H9 (cell line): ENCODE measurements at regions not wholly inside any gene's neighbourhood (a gene's known extent, or its start where the extent isn't known, plus 50 kb on each side); places are given as distances from the start of the nearest gene placed in this dataset.

Experiments
- DNase-seq: peaks from one replicate; pipeline ENCODE4 v3.0.0-alpha.2; 2017
- H2AFZ ChIP-seq: one replicate; pipeline ENCODE4 v1.6.1; 2013; ENCODE audit warnings: mild to moderate bottlenecking, low read length, control low read depth, moderate library complexity
- H2AK5ac ChIP-seq: 2 replicates; pipeline ENCODE4 v1.6.1; 2013; ENCODE audit warnings: low read length, control low read depth, mixed read lengths; ENCODE audit not compliant: insufficient read length
- H2BK120ac ChIP-seq: one replicate; pipeline ENCODE4 v1.6.1; 2013; ENCODE audit warnings: low read depth, mild to moderate bottlenecking, low read length, control low read depth, inconsistent platforms; ENCODE audit not compliant: poor library complexity, severe bottlenecking
- H2BK12ac ChIP-seq: 2 replicates; pipeline ENCODE4 v1.6.1; 2013; ENCODE audit warnings: low read length, control low read depth, mixed read lengths, low read depth; ENCODE audit not compliant: insufficient read length
- H2BK15ac ChIP-seq: 2 replicates; pipeline ENCODE4 v1.6.1; 2013; ENCODE audit warnings: low read depth, low read length, control low read depth
- H2BK20ac ChIP-seq: one replicate; pipeline ENCODE4 v1.6.1; 2013; ENCODE audit warnings: low read depth, mild to moderate bottlenecking, low read length, control low read depth, inconsistent platforms; ENCODE audit not compliant: poor library complexity, severe bottlenecking
- H2BK5ac ChIP-seq: 2 replicates; pipeline ENCODE4 v1.6.1; 2013; ENCODE audit warnings: low read length, control low read depth, mixed read lengths; ENCODE audit not compliant: insufficient read length
- H3K14ac ChIP-seq: 2 replicates; pipeline ENCODE4 v1.6.1; 2013; ENCODE audit warnings: low read length, control low read depth; ENCODE audit not compliant: insufficient read depth
- H3K18ac ChIP-seq: 2 replicates; pipeline ENCODE4 v1.6.1; 2013; ENCODE audit warnings: low read depth, mild to moderate bottlenecking, mixed read lengths, low read length, control low read depth; ENCODE audit not compliant: insufficient read length
- H3K23ac ChIP-seq: 2 replicates; pipeline ENCODE4 v1.6.1; 2013; ENCODE audit warnings: low read length, control low read depth, mixed read lengths, low read depth; ENCODE audit not compliant: insufficient read length
- H3K23me2 ChIP-seq: 2 replicates; pipeline ENCODE4 v1.6.1; 2013; ENCODE audit warnings: low read depth, mild to moderate bottlenecking, mixed read lengths, low read length, control low read depth; ENCODE audit not compliant: insufficient read length, poor library complexity, severe bottlenecking
- H3K27ac ChIP-seq: 2 replicates; pipeline ENCODE4 v1.5.1; 2013; ENCODE audit warnings: low read length, control low read depth, mixed read lengths, low read depth; ENCODE audit not compliant: insufficient read length
- H3K27me3 ChIP-seq: 2 replicates; pipeline ENCODE4 v1.6.1; 2013; ENCODE audit warnings: low read length, control low read depth, inconsistent platforms; ENCODE audit not compliant: insufficient read depth
- H3K4ac ChIP-seq: 2 replicates; pipeline ENCODE4 v1.6.1; 2013; ENCODE audit warnings: low read depth, mild to moderate bottlenecking, control low read depth, inconsistent platforms, low read length, moderate library complexity
- H3K4me1 ChIP-seq: 2 replicates; pipeline ENCODE4 v1.6.1; 2013; ENCODE audit warnings: low read length, control low read depth, inconsistent platforms; ENCODE audit not compliant: insufficient read depth
- H3K4me2 ChIP-seq: 2 replicates; pipeline ENCODE4 v1.6.1; 2013; ENCODE audit warnings: low read length, control low read depth, mixed read lengths; ENCODE audit not compliant: insufficient read length, insufficient read depth
- H3K56ac ChIP-seq: 2 replicates; pipeline ENCODE4 v1.6.1; 2013; ENCODE audit warnings: low read depth, mild to moderate bottlenecking, mixed read lengths, low read length, control low read depth; ENCODE audit not compliant: insufficient read length
- H3K79me1 ChIP-seq: 2 replicates; pipeline ENCODE4 v1.6.1; 2013; ENCODE audit warnings: low read depth, mild to moderate bottlenecking, moderate library complexity, low read length, control low read depth, inconsistent platforms; ENCODE audit not compliant: insufficient read depth, poor library complexity, severe bottlenecking
- H3K79me2 ChIP-seq: 2 replicates; pipeline ENCODE4 v1.6.1; 2013; ENCODE audit warnings: low read length, control low read depth, inconsistent platforms; ENCODE audit not compliant: insufficient read depth
- H3K9ac ChIP-seq: 2 replicates; pipeline ENCODE4 v1.6.1; 2013; ENCODE audit warnings: low read length, control low read depth, mixed read lengths; ENCODE audit not compliant: insufficient read length; ENCODE audit errors: extremely low read depth
- H3K9me3 ChIP-seq: one replicate; pipeline ENCODE4 v1.6.1; 2013; ENCODE audit warnings: low read depth, low read length, inconsistent platforms; ENCODE audit not compliant: control insufficient read depth
- H3T11ph ChIP-seq: one replicate; pipeline ENCODE4 v1.6.1; 2013; ENCODE audit warnings: mild to moderate bottlenecking, low read length, control low read depth, inconsistent platforms
- H4K20me1 ChIP-seq: one replicate; pipeline ENCODE4 v1.6.1; 2013; ENCODE audit not compliant: control insufficient read depth, insufficient read length, insufficient read depth
- H4K5ac ChIP-seq: 2 replicates; pipeline ENCODE4 v1.6.1; 2013; ENCODE audit warnings: low read depth, mild to moderate bottlenecking, mixed read lengths, low read length, control low read depth; ENCODE audit not compliant: insufficient read length
- H4K8ac ChIP-seq: replicated peaks from 2 replicates; pipeline ENCODE4 v1.6.1; 2013; ENCODE audit warnings: low read length, control low read depth, mixed read lengths, low read depth; ENCODE audit not compliant: insufficient read length
- H4K91ac ChIP-seq: 2 replicates; pipeline ENCODE4 v1.6.1; 2013; ENCODE audit warnings: low read depth, mild to moderate bottlenecking, moderate library complexity, mixed read lengths, low read length, control low read depth; ENCODE audit not compliant: insufficient read length
- H3K27ac Mint-ChIP-seq, 3 experiments: 2 replicates in 2 of 3; 3 replicates in 1 of 3; pipeline ENCODE4 v1.8.0; 2020 to 2021; ENCODE audit warnings: mixed read lengths in 3 of 3, mild to moderate bottlenecking in 1 of 3, moderate library complexity in 1 of 3
- H3K27me3 Mint-ChIP-seq: 2 replicates; pipeline ENCODE4 v1.8.0; 2021; ENCODE audit warnings: low read depth, mild to moderate bottlenecking, moderate library complexity, mixed read lengths
- H3K36me3 Mint-ChIP-seq, 3 experiments: 2 replicates in 2 of 3; 3 replicates in 1 of 3; pipeline ENCODE4 v1.8.0; 2020 to 2021; ENCODE audit warnings: low read depth in 3 of 3, mixed read lengths in 3 of 3; ENCODE audit not compliant: insufficient read depth in 1 of 3
- H3K4me1 Mint-ChIP-seq, 2 experiments: 2 replicates each; pipeline ENCODE4 v1.8.0; 2020; ENCODE audit warnings: mixed read lengths in 2 of 2
- H3K4me3 Mint-ChIP-seq, 2 experiments: 2 replicates in 1 of 2; 3 replicates in 1 of 2; pipeline ENCODE4 v1.8.0; 2020 to 2021; ENCODE audit warnings: mild to moderate bottlenecking in 2 of 2, mixed read lengths in 2 of 2, moderate library complexity in 1 of 2
- H3K9me3 Mint-ChIP-seq, 2 experiments: 2 replicates in 1 of 2; 3 replicates in 1 of 2; pipeline ENCODE4 v1.8.0; 2020; ENCODE audit warnings: mild to moderate bottlenecking in 2 of 2, mixed read lengths in 2 of 2, moderate library complexity in 1 of 2
- WGBS: extraction: QIAGEN DNeasy Blood & Tissue Kit; methylation state at CpG from one replicate; pipeline ENCODE4 v1.1.7; 2013; ENCODE audit warnings: missing lambda C conversion rate, low lambda C conversion rate, mixed read lengths; ENCODE audit not compliant: insufficient read length; ENCODE audit errors: extremely low coverage; 5-methylcytosine and 5-hydroxymethylcytosine counted together
- TF ChIP-seq, protein P1 (sequence below): fragments of 200-600 bp; sonication (generic); conservative IDR thresholded peaks from 3 replicates; pipeline ENCODE4 v1.8.0; 2021; ENCODE audit warnings: antibody characterized with exemption, mild to moderate bottlenecking

DNA sequence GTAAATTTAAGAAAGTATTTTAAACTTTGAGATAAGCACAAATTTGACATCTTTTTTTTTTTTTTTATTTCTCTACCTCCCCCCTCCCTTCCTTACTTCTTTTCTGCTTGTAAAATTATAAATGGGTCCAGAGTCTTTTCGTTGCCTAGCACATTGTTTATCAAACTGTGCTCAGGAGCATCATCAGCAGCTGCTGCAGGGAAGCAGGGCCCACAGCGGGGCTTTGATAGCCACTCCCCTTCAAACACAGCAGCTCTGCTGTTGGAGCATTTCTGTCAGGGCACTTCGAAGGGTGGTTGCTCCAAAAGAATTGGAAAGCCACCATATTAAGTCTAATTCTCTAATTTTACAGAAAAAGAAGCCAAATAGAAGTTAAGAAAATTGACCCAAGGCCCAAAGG lies 588.3 kb downstream of the SPRY1 start:
- no peaks in the 10 kb centered on the region for H3K79me1 ChIP-seq
- no peak overlapping the region for H3K9ac ChIP-seq
- H3K27me3 Mint-ChIP-seq = no peaks in the 10 kb centered on the region
- no peak overlapping the region for H2BK120ac ChIP-seq
- TF ChIP-seq, protein P1, sequence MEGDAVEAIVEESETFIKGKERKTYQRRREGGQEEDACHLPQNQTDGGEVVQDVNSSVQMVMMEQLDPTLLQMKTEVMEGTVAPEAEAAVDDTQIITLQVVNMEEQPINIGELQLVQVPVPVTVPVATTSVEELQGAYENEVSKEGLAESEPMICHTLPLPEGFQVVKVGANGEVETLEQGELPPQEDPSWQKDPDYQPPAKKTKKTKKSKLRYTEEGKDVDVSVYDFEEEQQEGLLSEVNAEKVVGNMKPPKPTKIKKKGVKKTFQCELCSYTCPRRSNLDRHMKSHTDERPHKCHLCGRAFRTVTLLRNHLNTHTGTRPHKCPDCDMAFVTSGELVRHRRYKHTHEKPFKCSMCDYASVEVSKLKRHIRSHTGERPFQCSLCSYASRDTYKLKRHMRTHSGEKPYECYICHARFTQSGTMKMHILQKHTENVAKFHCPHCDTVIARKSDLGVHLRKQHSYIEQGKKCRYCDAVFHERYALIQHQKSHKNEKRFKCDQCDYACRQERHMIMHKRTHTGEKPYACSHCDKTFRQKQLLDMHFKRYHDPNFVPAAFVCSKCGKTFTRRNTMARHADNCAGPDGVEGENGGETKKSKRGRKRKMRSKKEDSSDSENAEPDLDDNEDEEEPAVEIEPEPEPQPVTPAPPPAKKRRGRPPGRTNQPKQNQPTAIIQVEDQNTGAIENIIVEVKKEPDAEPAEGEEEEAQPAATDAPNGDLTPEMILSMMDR = no peak
- H3K4me1 Mint-ChIP-seq = no peaks in the 10 kb centered on the region
- H3K56ac ChIP-seq = no peak overlapping the region
- H3K27ac ChIP-seq = no peak overlapping the region
- no peak overlapping the region for H3K23ac ChIP-seq
- no peak overlapping the region for H3K4me2 ChIP-seq
- no peak overlapping the region for H4K5ac ChIP-seq
- no peaks in the 10 kb centered on the region for H3K9me3 ChIP-seq
- no peak overlapping the region for H3K4ac ChIP-seq
- peaks cover 14 to 25% of the 10 kb centered on the region in 2 experiments; a peak in 4 of 5 replicates for H3K9me3 Mint-ChIP-seq
- no peaks in the 10 kb centered on the region for H3K23me2 ChIP-seq
- no peak overlapping the region for H2BK5ac ChIP-seq
- H2AFZ ChIP-seq = no peak overlapping the region
- no peaks in the 10 kb centered on the region for H3K27me3 ChIP-seq
- H3T11ph ChIP-seq = no peak overlapping the region
- H2BK12ac ChIP-seq = no peak overlapping the region
- H3K4me3 Mint-ChIP-seq = no peak overlapping the region
- H2BK15ac ChIP-seq = no peak overlapping the region
- no peaks in the 10 kb centered on the region for H3K79me2 ChIP-seq
- no CpG with 5 or more reads among the region's 3 CpGs for WGBS
- H3K27ac Mint-ChIP-seq = no peak overlapping the region
- H3K14ac ChIP-seq = no peak overlapping the region
- H2BK20ac ChIP-seq = no peak overlapping the region
- no peak overlapping the region for H4K8ac ChIP-seq
- no peaks in the 10 kb centered on the region for H3K4me1 ChIP-seq
- no peak overlapping the region for H2AK5ac ChIP-seq
- peaks cover 2 to 21% (median 14%) of the 10 kb centered on the region in 3 experiments; a peak in 6 of 7 replicates for H3K36me3 Mint-ChIP-seq
- no peaks in the 10 kb centered on the region for H4K20me1 ChIP-seq
- H4K91ac ChIP-seq = no peak overlapping the region
- DNase-seq = no peak
- H3K18ac ChIP-seq = no peak overlapping the region
